ENCODE measurements at regions not wholly inside any gene's neighbourhood (a gene's known extent, or its start where the extent isn't known, plus 50 kb on each side); places are given as distances from the start of the nearest gene placed in this dataset.

GRCh38 chr13:79673310-79673992 lies 192.5 kb downstream of the NDFIP2 start:
- no peak for TF ChIP-seq EP300 (IDR thresholded peaks at IDR 0.05)
- TF ChIP-seq POLR2A (IDR thresholded peaks at IDR 0.05; ENCODE audit: low read depth): no peak

Measured in esophagus muscularis mucosa (tissue), 2 donors.